ENCODE measurements at regions not wholly inside any gene's neighbourhood (a gene's known extent, or its start where the extent isn't known, plus 50 kb on each side); places are given as distances from the start of the nearest gene placed in this dataset.

GRCh38 chr12:92297405-92297804, 151.8 kb upstream of the BTG1 start:
- DNase-seq: no peak

DNA sequence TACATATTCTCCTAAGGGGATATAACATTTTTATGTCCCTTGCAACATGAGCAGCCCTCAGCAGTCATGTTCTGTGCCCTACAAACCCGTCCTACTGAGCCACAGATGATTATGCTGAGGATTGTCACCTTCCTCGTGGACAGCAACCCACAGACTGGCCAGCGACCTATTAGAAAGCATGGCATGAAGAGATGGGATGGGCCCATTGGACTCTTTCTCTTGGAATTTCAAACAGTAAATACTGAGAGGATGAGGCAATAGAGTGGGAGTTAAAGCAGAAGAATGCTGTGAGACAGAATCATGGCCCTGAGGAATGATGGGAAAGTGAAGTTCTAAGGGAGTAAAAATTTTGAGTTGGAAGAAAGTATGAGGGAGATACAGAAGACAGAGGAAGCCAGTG, 149.9 kb upstream of the BTG1 start:
- DNase-seq: no peak

DNA sequence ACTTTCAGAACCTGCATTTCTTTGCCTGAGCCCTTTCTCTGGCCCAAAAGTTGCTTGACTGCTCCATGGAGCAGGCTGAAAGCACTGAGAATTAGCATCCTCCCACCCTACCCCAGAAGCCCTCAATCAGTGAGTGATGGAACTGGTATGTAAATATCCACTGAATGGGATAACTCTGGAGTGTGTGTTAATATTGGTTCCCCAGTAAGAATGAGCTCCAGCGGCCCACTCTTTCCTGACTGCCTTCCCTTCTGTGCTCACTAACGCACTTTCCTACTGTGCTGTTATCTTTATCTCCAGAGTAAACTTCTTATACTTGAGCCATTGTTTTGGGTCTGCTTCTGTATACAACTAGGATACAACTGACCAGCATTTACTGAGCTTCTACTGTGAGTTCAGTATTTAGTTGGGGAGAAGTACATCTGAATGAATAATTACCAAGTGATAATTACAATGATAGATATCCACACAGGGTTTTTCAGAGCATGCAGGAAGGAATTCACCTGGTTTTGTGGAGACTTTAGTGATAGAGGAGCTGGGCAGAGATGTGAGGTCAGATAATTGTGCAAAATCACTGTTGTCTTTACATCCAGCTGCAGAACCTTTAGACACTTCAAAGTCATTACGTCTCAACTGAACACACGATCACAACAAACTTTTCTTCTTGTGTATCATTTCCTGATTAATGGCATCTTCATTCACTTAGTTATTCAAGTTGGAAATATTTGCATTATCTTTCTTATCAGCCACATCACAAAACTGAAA, 149.2 kb upstream of the BTG1 start:
- DNase-seq: no peak

DNA sequence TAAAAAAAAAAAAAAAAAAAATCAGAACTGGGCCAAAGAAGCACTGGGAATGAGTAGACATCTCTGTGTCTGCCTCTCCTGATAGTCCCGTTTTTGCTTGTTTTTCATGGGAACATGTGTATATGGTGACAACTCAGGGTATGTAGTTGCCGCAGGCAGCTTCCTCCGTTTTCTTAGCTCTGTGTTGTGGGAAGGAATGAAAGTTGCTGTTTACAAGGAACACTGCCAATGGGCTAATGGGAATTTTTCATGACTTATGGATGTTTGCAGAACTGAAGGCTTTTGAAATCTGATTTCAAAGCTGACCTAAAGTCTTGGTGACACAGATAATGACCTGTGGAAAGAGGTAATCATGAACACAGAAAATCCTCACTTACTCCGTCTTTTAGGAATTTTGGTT, 146.4 kb upstream of the BTG1 start:
- no peak for DNase-seq

GRCh38 chr12:92290886-92291285, 145.2 kb upstream of the BTG1 start:
- no peak for DNase-seq

DNA sequence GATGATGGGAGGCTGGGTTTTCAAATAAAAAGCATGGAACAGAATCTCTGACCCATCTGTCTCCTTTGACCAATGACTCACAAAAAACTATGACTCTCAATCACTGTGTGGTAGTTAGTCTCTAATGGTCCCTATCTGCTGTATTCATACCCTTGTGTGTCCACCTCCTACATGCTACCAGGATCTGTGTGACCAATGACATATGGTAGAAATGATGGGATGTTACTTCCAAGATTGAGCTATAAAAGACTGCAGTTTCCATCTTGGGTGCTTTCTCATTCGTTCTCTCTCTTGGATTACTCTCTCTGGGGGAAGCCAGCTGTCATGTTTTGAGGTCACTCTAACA, 144.7 kb upstream of the BTG1 start:
- DNase-seq: no peak

- DNase-seq: no peak
Observed at GRCh38 chr12:92289629-92290349, 144.1 kb upstream of the BTG1 start.

- no peak for DNase-seq
Observed at GRCh38 chr12:92288561-92288960, 142.9 kb upstream of the BTG1 start.

GRCh38 chr12:92278378-92278828, 132.8 kb upstream of the BTG1 start:
- DNase-seq: no peak

- DNase-seq: no peak
Observed at GRCh38 chr12:92277795-92278194, 132.1 kb upstream of the BTG1 start.

- DNase-seq: no peak
Observed at GRCh38 chr12:92276276-92276675, 130.6 kb upstream of the BTG1 start.

- DNase-seq: no peak
Observed at GRCh38 chr12:92275443-92276154, 130.0 kb upstream of the BTG1 start.

GRCh38 chr12:92273076-92273475, 127.4 kb upstream of the BTG1 start:
- DNase-seq: no peak

GRCh38 chr12:92272061-92272964, 126.7 kb upstream of the BTG1 start:
- DNase-seq: no peak

DNA sequence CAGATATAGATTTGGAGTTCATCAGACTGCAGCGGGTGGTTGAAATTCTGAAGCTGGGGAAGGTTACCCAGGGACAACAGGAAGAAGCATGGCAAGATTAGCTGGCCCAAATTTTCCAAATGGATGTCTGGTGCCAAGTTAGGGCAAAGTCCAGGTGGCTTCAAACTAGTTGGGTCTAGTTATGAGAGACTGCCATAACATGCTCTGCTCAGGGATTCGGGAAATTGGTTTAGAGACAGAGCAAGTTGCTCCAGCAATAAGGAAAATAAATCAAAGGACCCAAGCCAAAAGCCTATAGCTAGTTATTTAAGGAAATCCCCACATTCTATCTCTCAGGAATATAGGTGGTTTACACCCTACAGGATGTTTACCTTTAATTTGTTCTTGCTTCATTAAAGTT, 125.7 kb upstream of the BTG1 start:
- no peak for DNase-seq

GRCh38 chr12:92270521-92270920, 124.9 kb upstream of the BTG1 start:
- DNase-seq: no peak

DNA sequence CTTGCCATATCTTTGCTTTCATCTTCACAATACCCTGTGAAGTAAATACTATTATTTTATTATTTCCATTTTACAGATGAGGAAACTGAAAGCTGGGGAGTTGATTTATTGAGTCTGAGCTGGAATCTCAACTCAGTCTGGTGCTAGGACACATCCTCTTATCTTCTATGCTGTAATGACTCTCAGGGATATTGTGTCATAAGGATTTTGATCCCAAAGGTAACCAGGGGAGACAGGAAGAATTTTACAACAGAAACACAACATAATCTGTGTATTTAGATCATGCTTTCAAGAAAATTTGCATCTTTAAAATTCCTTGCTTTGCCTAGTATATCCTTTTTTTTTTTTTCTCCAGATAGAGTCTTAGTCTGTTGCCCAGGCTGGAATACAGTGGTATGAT, 123.3 kb upstream of the BTG1 start:
- DNase-seq: no peak

DNA sequence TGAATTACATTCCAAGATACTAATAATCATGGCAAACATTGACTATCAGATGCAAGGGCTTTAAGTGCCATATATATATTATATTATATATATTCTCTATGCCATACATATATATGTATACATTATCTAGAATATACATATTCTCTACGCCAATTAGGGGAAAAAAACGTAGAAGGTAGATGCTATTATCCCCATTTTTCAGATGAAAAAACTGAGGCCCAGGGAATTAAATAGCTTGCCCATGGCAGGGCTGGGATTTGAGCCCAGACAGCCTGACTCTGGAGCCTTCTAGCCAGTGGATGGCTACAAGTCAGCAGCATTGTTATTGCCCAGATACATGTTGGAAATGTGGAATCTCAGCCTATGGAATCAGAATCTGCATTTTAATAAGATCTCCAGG, 116.0 kb upstream of the BTG1 start:
- DNase-seq: no peak

GRCh38 chr12:92261071-92261470, 115.4 kb upstream of the BTG1 start:
- no peak for DNase-seq

- DNase-seq: no peak
Observed at GRCh38 chr12:92259696-92260251, 114.1 kb upstream of the BTG1 start.

GRCh38 chr12:92259291-92259690, 113.6 kb upstream of the BTG1 start:
- DNase-seq: no peak

GRCh38 chr12:92257261-92257660, 111.6 kb upstream of the BTG1 start:
- no peak for DNase-seq

DNA sequence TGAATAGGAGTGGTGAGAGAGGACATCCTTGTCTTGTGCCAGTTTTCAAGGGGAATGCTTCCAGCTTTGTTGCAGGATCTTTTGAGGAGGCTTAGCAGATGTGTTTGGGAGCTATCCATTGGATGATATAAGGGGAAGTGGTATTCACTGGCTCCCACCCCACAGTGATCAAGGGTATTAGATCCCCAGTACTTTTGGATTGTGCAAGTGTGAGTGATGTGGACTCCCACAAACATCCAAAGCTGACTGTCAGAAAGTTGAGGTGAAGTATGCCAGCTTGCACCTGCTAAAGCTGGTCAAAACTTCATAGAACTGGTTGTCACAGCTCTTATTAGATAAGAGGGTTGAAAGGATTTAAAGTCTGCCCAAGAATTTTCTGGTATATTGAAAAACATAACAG, 110.1 kb upstream of the BTG1 start:
- no peak for DNase-seq

Data from stimulated activated CD4-positive, alpha-beta T cell treated with anti-CD3 and anti-CD28 coated beads, Interleukin-4, amount 100 ng/mL, for 4 hours (primary cell).